ENCODE measurements at regions not wholly inside any gene's neighbourhood (a gene's known extent, or its start where the extent isn't known, plus 50 kb on each side); places are given as distances from the start of the nearest gene placed in this dataset.

GRCh38 chr21:14759285-14759684 lies 213.2 kb upstream of the SAMSN1 start:
- H3T11ph ChIP-seq (ENCODE audit: low read length): no peak overlapping the region
- DNase-seq: no peak
- H3K27me3 ChIP-seq (ENCODE audit: insufficient read depth, low read length): no peaks in the 10 kb centered on the region

More at GRCh38 chr21:14759285-14759684, 213.2 kb upstream of the SAMSN1 start:
- Histone ChIP-seq H4K20me1 (ENCODE audit: control insufficient read depth, insufficient read depth, insufficient read length) (no peaks in the 10 kb centered on the region), H3K79me1 (ENCODE audit: insufficient read depth, low read depth, low read length, poor library complexity, severe bottlenecking) (no peaks in the 10 kb centered on the region), H2BK5ac (ENCODE audit: insufficient read length, low read length) (no peak overlapping the region), H3K23me2 (ENCODE audit: insufficient read length, low read depth, low read length, poor library complexity, severe bottlenecking) (no peaks in the 10 kb centered on the region), H3K14ac (ENCODE audit: insufficient read depth, low read length) (no peak overlapping the region), H3K18ac (ENCODE audit: insufficient read length, low read depth, low read length) (no peak overlapping the region), H3K23ac (ENCODE audit: insufficient read length, low read depth, low read length) (no peak overlapping the region), H3K4ac (ENCODE audit: low read depth, low read length) (no peak overlapping the region), H3K79me2 (ENCODE audit: insufficient read depth, low read length) (no peaks in the 10 kb centered on the region), H2BK120ac (ENCODE audit: low read depth, low read length, poor library complexity, severe bottlenecking) (no peak overlapping the region), H2BK15ac (ENCODE audit: low read depth, low read length) (no peak overlapping the region), H2BK12ac (ENCODE audit: insufficient read length, low read depth, low read length) (no peak overlapping the region), H4K5ac (ENCODE audit: insufficient read length, low read depth, low read length) (no peak overlapping the region), H2BK20ac (ENCODE audit: low read depth, low read length, poor library complexity, severe bottlenecking) (no peak overlapping the region), H3K4me1 (ENCODE audit: insufficient read depth, low read length) (no peaks in the 10 kb centered on the region), H3K9me3 (ENCODE audit: control insufficient read depth, low read depth, low read length) (no peaks in the 10 kb centered on the region), H2AFZ (ENCODE audit: low read length) (no peak overlapping the region), H3K4me2 (ENCODE audit: insufficient read depth, insufficient read length, low read length) (no peak overlapping the region), H4K91ac (ENCODE audit: insufficient read length, low read depth, low read length) (no peak overlapping the region), H3K56ac (ENCODE audit: insufficient read length, low read depth, low read length) (no peak overlapping the region), H3K9ac (ENCODE audit: extremely low read depth, insufficient read length, low read length) (no peak overlapping the region), H4K8ac (replicated peaks; ENCODE audit: insufficient read length, low read depth, low read length) (no peak overlapping the region), H2AK5ac (ENCODE audit: insufficient read length, low read length) (no peak overlapping the region), H3K27ac (ENCODE audit: insufficient read length, low read depth, low read length) (no peak overlapping the region)
- Mint-ChIP-seq H3K4me1 (no peaks in the 10 kb centered on the region), H3K27me3 (ENCODE audit: low read depth) (no peaks in the 10 kb centered on the region), H3K36me3 (ENCODE audit: insufficient read depth in 1 of 3, low read depth in 3 of 3) (peaks cover 0 to 8% (median 3%) of the 10 kb centered on the region in 3 experiments; a peak in 3 of 7 replicates), H3K4me3 (no peak overlapping the region), H3K27ac (no peak overlapping the region), H3K9me3 (peaks cover 2 to 8% of the 10 kb centered on the region in 2 experiments; a peak in 4 of 5 replicates)
- TF ChIP-seq CTCF (conservative IDR thresholded peaks at IDR 0.05): no peak

All from H9 (cell line).